AG09319 (cell line): ENCODE measurements at regions not wholly inside any gene's neighbourhood (a gene's known extent, or its start where the extent isn't known, plus 50 kb on each side); places are given as distances from the start of the nearest gene placed in this dataset.

Experiments
- DNase-seq: peaks from one replicate; pipeline ENCODE4 v3.0.0-alpha.2; 2010; ENCODE audit warnings: low read depth; ENCODE audit errors: extremely low read depth
- CTCF ChIP-seq: IDR thresholded peaks from 2 replicates; pipeline ENCODE4 v1.5.1; 2011; ENCODE audit warnings: low read depth, mild to moderate bottlenecking, inconsistent platforms, low read length, moderate library complexity

- no peak for DNase-seq
- TF ChIP-seq CTCF = no peak
Observed at GRCh38 chr11:92642177-92642931, 327.1 kb upstream of the MTNR1B start.

GRCh38 chr11:92643827-92644226, 325.6 kb upstream of the MTNR1B start:
- no peak for TF ChIP-seq CTCF
- no peak for DNase-seq

- no peak for DNase-seq
- TF ChIP-seq CTCF = no peak
Observed at GRCh38 chr11:92644595-92645445, 324.6 kb upstream of the MTNR1B start.

- DNase-seq = no peak
- no peak for TF ChIP-seq CTCF
Observed at GRCh38 chr11:92651159-92651558, 318.3 kb upstream of the MTNR1B start.

GRCh38 chr11:92653454-92653853, 316.0 kb upstream of the MTNR1B start:
- no peak for DNase-seq
- no peak for TF ChIP-seq CTCF

- no peak for DNase-seq
- no peak for TF ChIP-seq CTCF
Observed at GRCh38 chr11:92656783-92657182, 312.7 kb upstream of the MTNR1B start.

- DNase-seq = no peak
- TF ChIP-seq CTCF = no peak
Observed at GRCh38 chr11:92657226-92657625, 312.2 kb upstream of the MTNR1B start.
